ENCODE measurements at regions not wholly inside any gene's neighbourhood (a gene's known extent, or its start where the extent isn't known, plus 50 kb on each side); places are given as distances from the start of the nearest gene placed in this dataset.

DNA sequence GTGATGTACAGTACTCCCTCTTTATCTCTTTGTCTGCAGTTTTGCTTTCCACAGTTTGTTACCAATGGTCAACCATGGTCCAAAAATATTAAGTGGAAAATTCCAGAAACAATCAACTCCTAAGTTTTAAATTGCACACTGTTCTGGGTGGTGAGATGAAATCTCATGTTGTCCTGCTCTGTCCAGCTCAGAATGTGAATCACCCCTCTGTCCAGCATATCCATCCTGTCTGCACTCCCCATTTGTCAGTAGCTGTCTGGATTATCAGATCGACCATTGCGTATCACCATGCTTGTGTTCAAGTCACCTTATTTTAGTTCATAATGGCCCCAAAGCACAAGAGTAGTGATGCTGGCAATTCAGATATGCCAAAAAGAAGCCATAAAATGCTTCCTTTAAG, 118.2 kb upstream of the PDE4B start:
- no peak for DNase-seq (ENCODE audit: low spot score)
- Histone ChIP-seq H3K27ac (ENCODE audit: low read depth, low read length, poor library complexity, severe bottlenecking) (no peak overlapping the region), H3K36me3 (ENCODE audit: insufficient read depth, low read length, poor library complexity, severe bottlenecking) (no peaks in the 10 kb centered on the region), H3K4me1 (ENCODE audit: insufficient read depth, low read length, poor library complexity, severe bottlenecking) (no peaks in the 10 kb centered on the region), H3K27me3 (replicated peaks; ENCODE audit: insufficient read depth, low read depth, low read length, poor library complexity) (no peaks in the 10 kb centered on the region), H3K9me3 (ENCODE audit: low read depth, low read length, poor library complexity, severe bottlenecking) (no peaks in the 10 kb centered on the region), H3K4me3 (ENCODE audit: low read depth, low read length, poor library complexity, severe bottlenecking) (no peak overlapping the region)
- CTCF ChIA-PET = no interaction called here
- POLR2A ChIA-PET (ENCODE audit: low non-redundant PET) = no interaction called here
- intact Hi-C loops (cut with micrococcal nuclease; ENCODE audit: unreplicated experiment) = no loop called here
- no peak for TF ChIP-seq EZH2 (IDR thresholded peaks at IDR 0.05; ENCODE audit: borderline replicate concordance, low read depth, low read length, poor library complexity, severe bottlenecking)
- TF ChIP-seq, protein P1, sequence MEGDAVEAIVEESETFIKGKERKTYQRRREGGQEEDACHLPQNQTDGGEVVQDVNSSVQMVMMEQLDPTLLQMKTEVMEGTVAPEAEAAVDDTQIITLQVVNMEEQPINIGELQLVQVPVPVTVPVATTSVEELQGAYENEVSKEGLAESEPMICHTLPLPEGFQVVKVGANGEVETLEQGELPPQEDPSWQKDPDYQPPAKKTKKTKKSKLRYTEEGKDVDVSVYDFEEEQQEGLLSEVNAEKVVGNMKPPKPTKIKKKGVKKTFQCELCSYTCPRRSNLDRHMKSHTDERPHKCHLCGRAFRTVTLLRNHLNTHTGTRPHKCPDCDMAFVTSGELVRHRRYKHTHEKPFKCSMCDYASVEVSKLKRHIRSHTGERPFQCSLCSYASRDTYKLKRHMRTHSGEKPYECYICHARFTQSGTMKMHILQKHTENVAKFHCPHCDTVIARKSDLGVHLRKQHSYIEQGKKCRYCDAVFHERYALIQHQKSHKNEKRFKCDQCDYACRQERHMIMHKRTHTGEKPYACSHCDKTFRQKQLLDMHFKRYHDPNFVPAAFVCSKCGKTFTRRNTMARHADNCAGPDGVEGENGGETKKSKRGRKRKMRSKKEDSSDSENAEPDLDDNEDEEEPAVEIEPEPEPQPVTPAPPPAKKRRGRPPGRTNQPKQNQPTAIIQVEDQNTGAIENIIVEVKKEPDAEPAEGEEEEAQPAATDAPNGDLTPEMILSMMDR (conservative IDR thresholded peaks at IDR 0.05; ENCODE audit: low read depth, low read length) = no peak
- BruUV-seq (replicated peaks) = no TSS peak

GRCh38 chr1:65679773-65680172, 112.9 kb upstream of the PDE4B start:
- no peak for TF ChIP-seq EZH2 (IDR thresholded peaks at IDR 0.05; ENCODE audit: borderline replicate concordance, low read depth, low read length, poor library complexity, severe bottlenecking)
- TF ChIP-seq, protein P1 (conservative IDR thresholded peaks at IDR 0.05; ENCODE audit: low read depth, low read length) = no peak
- Histone ChIP-seq H3K36me3 (ENCODE audit: insufficient read depth, low read length, poor library complexity, severe bottlenecking) (no peaks in the 10 kb centered on the region), H3K4me1 (ENCODE audit: insufficient read depth, low read length, poor library complexity, severe bottlenecking) (no peaks in the 10 kb centered on the region), H3K27ac (ENCODE audit: low read depth, low read length, poor library complexity, severe bottlenecking) (no peak overlapping the region), H3K9me3 (ENCODE audit: low read depth, low read length, poor library complexity, severe bottlenecking) (no peaks in the 10 kb centered on the region), H3K4me3 (ENCODE audit: low read depth, low read length, poor library complexity, severe bottlenecking) (no peak overlapping the region), H3K27me3 (replicated peaks; ENCODE audit: insufficient read depth, low read depth, low read length, poor library complexity) (no peaks in the 10 kb centered on the region)
- intact Hi-C loops (cut with micrococcal nuclease; ENCODE audit: unreplicated experiment) = no loop called here
- DNase-seq (ENCODE audit: low spot score) = no peak
- CTCF ChIA-PET = no interaction called here
- no TSS peak for BruUV-seq (replicated peaks)
- POLR2A ChIA-PET (ENCODE audit: low non-redundant PET) = no interaction called here

DNA sequence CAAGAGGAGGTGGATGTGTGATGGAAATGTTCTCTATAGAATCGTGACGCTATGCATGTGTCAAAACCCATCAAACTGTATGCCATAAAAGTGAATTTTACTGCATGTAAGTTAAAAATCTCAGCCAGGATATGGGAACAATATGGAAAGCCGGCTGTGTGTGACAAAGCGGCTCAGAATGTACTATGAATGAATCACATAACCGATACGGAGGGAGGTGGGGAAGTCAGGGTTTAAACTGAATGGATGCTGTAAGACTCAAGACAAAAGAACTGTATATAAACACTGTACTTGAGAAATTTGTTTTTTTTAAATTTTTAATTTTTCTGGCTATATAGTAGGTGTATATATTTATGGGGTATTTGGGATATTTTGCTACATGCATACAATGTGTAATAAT, 111.6 kb upstream of the PDE4B start:
- Histone ChIP-seq H3K9me3 (ENCODE audit: low read depth, low read length, poor library complexity, severe bottlenecking) (no peaks in the 10 kb centered on the region), H3K4me1 (ENCODE audit: insufficient read depth, low read length, poor library complexity, severe bottlenecking) (no peaks in the 10 kb centered on the region), H3K4me3 (ENCODE audit: low read depth, low read length, poor library complexity, severe bottlenecking) (no peak overlapping the region), H3K27ac (ENCODE audit: low read depth, low read length, poor library complexity, severe bottlenecking) (no peak overlapping the region), H3K27me3 (replicated peaks; ENCODE audit: insufficient read depth, low read depth, low read length, poor library complexity) (no peaks in the 10 kb centered on the region), H3K36me3 (ENCODE audit: insufficient read depth, low read length, poor library complexity, severe bottlenecking) (no peaks in the 10 kb centered on the region)
- intact Hi-C loops (cut with micrococcal nuclease; ENCODE audit: unreplicated experiment) = no loop called here
- no peak for DNase-seq (ENCODE audit: low spot score)
- CTCF ChIA-PET = no interaction called here
- POLR2A ChIA-PET (ENCODE audit: low non-redundant PET) = no interaction called here
- BruUV-seq (replicated peaks) = no TSS peak
- TF ChIP-seq, protein P1 (conservative IDR thresholded peaks at IDR 0.05; ENCODE audit: low read depth, low read length) = no peak
- TF ChIP-seq EZH2 (IDR thresholded peaks at IDR 0.05; ENCODE audit: borderline replicate concordance, low read depth, low read length, poor library complexity, severe bottlenecking) = no peak

Data from A673 (cell line).